ENCODE measurements at regions not wholly inside any gene's neighbourhood (a gene's known extent, or its start where the extent isn't known, plus 50 kb on each side); places are given as distances from the start of the nearest gene placed in this dataset.
"Not testable (repeated sequence)": the region's sequence is repeated elsewhere in the genome, so short reads cannot be mapped to it uniquely, and the experiment has no call there.

DNA sequence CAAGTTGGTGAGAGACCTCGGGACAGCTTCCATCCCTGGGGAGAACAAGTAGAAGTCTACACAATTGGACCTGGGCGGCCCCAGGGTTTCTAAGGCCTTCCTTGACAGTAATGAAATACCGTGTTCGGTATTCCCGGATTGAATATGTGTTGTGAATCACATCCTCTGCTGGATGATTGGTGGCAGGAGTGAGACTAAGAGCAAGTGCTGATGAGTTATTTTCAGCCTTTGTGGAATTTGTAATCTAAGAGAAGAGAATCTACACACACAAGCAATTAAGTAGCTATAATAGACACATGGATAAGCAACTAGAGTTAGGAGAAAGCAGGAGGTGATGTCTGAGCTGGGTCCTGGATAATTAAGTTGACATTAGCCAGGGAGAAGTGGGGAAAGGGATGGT lies 64.8 kb upstream of the VWC2 start:
- TF ChIP-seq CTCF (IDR thresholded peaks at IDR 0.05; ENCODE audit: control extremely low read depth, extremely low read depth, low read depth, missing control alignments), result no peak
- ChIA-PET CTCF (no interaction called here), POLR2A (no interaction called here)
- no peak for DNase-seq (ENCODE audit: extremely low spot score)

- CTCF ChIA-PET; DNase-seq (ENCODE audit: extremely low spot score); POLR2A ChIA-PET: not testable (repeated sequence)
These were observed 62.2 kb upstream of the VWC2 start for GRCh38 chr7:49711072-49711723.

DNA sequence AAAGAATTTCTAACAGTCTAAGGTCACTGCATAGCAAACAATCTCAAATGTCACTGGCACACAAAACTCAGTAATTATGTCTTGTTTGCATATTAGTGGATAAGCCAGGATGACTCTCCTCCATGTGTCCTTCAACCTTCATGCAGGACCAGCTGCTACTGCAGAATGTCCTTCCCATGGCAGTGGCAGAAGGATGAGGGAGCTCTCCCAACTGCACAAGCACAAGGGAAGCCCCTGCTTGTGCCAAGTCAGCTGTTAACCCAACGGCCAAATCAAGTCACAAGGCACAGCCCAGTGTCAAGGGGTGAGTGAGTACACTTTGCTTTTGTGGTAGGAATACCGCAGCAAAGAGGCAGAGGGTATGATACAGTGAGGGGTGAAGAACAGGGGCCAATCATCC lies 59.3 kb upstream of the VWC2 start:
- DNase-seq (ENCODE audit: extremely low spot score), result no peak
- TF ChIP-seq CTCF (IDR thresholded peaks at IDR 0.05; ENCODE audit: control extremely low read depth, extremely low read depth, low read depth, missing control alignments), result no peak
- POLR2A ChIA-PET, result no interaction called here
- CTCF ChIA-PET, result interaction anchor here (1.8 to 2.0 kb wide), 2 partner anchors 20 to 57 kb away, joined by 5 read pairs; no protein-coding TSS in a partner anchor

DNA sequence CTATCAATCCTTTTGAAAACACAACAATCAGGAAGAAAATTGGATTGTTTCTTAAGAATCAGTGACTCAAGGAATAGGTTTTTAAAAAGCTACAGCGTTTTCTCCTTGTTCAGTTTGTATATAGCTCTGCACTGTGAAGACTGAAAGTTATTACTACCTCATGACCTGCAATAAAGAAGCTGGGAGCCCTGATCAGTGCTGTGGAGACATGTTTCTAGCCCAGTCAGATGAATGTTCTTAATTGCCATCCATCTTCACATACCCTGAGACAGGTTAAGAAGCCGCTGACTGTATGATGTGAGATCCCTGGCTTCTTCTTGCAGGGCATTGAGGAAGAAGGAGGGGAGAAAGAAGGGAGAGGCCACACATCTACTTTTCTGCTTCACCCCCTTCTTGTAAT lies 58.0 kb upstream of the VWC2 start:
- no peak for TF ChIP-seq CTCF (IDR thresholded peaks at IDR 0.05; ENCODE audit: control extremely low read depth, extremely low read depth, low read depth, missing control alignments)
- CTCF ChIA-PET, result interaction anchor here (0.7 to 1.8 kb wide), 4 partner anchors 10 to 19 kb away, joined by 3 to 5 read pairs (median 3); no protein-coding TSS in a partner anchor
- no peak for DNase-seq (ENCODE audit: extremely low spot score)
- POLR2A ChIA-PET, result no interaction called here

- DNase-seq (ENCODE audit: extremely low spot score), result no peak
- ChIA-PET POLR2A (no interaction called here), CTCF (no interaction called here)
- no peak for TF ChIP-seq CTCF (IDR thresholded peaks at IDR 0.05; ENCODE audit: control extremely low read depth, extremely low read depth, low read depth, missing control alignments)
These were observed 55.9 kb upstream of the VWC2 start for GRCh38 chr7:49717547-49717946.

DNA sequence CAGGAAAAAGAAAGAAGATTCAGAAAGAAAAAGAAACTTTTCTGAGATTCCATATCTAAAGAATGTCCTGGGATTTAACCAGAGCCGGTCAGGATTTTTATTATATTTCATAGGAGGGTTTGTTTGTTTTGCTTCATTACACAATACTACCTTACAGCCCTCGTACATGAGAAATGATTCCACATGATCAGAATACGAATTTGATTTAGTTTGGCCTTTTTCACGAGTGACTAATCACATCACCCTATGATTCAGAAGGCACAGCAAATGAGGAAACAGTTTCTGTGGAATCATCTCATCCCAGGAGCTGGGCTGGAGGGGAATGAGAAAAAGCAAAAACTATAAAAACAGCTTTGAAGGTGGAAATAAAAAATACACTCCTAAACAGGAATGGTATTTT lies 54.7 kb upstream of the VWC2 start:
- POLR2A ChIA-PET, result no interaction called here
- no peak for TF ChIP-seq CTCF (IDR thresholded peaks at IDR 0.05; ENCODE audit: control extremely low read depth, extremely low read depth, low read depth, missing control alignments)
- no peak for DNase-seq (ENCODE audit: extremely low spot score)
- CTCF ChIA-PET, result no interaction called here

GRCh38 chr7:49721441-49721840 lies 52.0 kb upstream of the VWC2 start:
- TF ChIP-seq CTCF (IDR thresholded peaks at IDR 0.05; ENCODE audit: control extremely low read depth, extremely low read depth, low read depth, missing control alignments), result no peak
- POLR2A ChIA-PET, result no interaction called here
- CTCF ChIA-PET, result interaction anchor here (0.9 kb wide), 1 partner anchor 28 kb away, joined by 3 read pairs; no protein-coding TSS in a partner anchor
- DNase-seq (ENCODE audit: extremely low spot score), result no peak
